ENCODE measurements at regions not wholly inside any gene's neighbourhood (a gene's known extent, or its start where the extent isn't known, plus 50 kb on each side); places are given as distances from the start of the nearest gene placed in this dataset.

GRCh38 chr3:153072382-153072781 lies 89.6 kb upstream of the RAP2B start:
- Histone ChIP-seq H2AFZ (ENCODE audit: low read length) (no peak overlapping the region), H3K27ac (ENCODE audit: insufficient read depth, low read length) (no peak overlapping the region)
- no peak for TF ChIP-seq CTCF (conservative IDR thresholded peaks at IDR 0.05 in 1 of 2, IDR thresholded peaks at IDR 0.05 in 1 of 2; ENCODE audit: low read depth in 1 of 2, low read length in 2 of 2)
- no peak for TF ChIP-seq EZH2 (IDR thresholded peaks at IDR 0.05; ENCODE audit: low read length, missing control alignments)

GRCh38 chr3:153072856-153073255 lies 89.2 kb upstream of the RAP2B start:
- no peak for DNase-seq (ENCODE audit: low read depth in 2 of 2)

More at GRCh38 chr3:153072382-153072781, 89.6 kb upstream of the RAP2B start:
- H4K20me1 ChIP-seq (ENCODE audit: control insufficient read depth, extremely low read depth, insufficient read depth, low read length): no peaks in the 10 kb centered on the region
- H3K36me3 ChIP-seq (ENCODE audit: control insufficient read depth, insufficient read depth, low read length): no peaks in the 10 kb centered on the region
- DNase-seq (ENCODE audit: low read depth in 2 of 2): no peak
- H3K79me2 ChIP-seq (ENCODE audit: control insufficient read depth, insufficient read depth, low read length): no peaks in the 10 kb centered on the region
- H3K9ac ChIP-seq (ENCODE audit: insufficient read depth, low read length): no peak overlapping the region
- no peak overlapping the region for H3K4me2 ChIP-seq (ENCODE audit: extremely low read depth, insufficient read depth, low read length)
- H3K4me1 ChIP-seq (ENCODE audit: control insufficient read depth, extremely low read depth, insufficient read depth, low read length): peaks cover 2% of the 10 kb centered on the region
- no peaks in the 10 kb centered on the region for H3K9me3 ChIP-seq (ENCODE audit: control insufficient read depth, insufficient read depth, low read depth, low read length)
- no peak overlapping the region for H3K4me3 ChIP-seq (replicated peaks in 1 of 4; ENCODE audit: control extremely low read depth in 1 of 4, insufficient read depth in 1 of 4, low read depth in 3 of 4, low read length in 4 of 4)
- no peaks in the 10 kb centered on the region for H3K27me3 ChIP-seq (ENCODE audit: control insufficient read depth, insufficient read depth, low read length)

GRCh38 chr3:153073636-153074035 lies 88.4 kb upstream of the RAP2B start:
- no peak overlapping the region for H3K4me2 ChIP-seq (ENCODE audit: extremely low read depth, insufficient read depth, low read length)

More at GRCh38 chr3:153072856-153073255, 89.2 kb upstream of the RAP2B start:
- Histone ChIP-seq H4K20me1 (ENCODE audit: control insufficient read depth, extremely low read depth, insufficient read depth, low read length) (no peaks in the 10 kb centered on the region), H3K79me2 (ENCODE audit: control insufficient read depth, insufficient read depth, low read length) (no peaks in the 10 kb centered on the region), H3K4me2 (ENCODE audit: extremely low read depth, insufficient read depth, low read length) (no peak overlapping the region), H3K36me3 (ENCODE audit: control insufficient read depth, insufficient read depth, low read length) (no peaks in the 10 kb centered on the region), H3K9ac (ENCODE audit: insufficient read depth, low read length) (no peak overlapping the region), H3K27me3 (ENCODE audit: control insufficient read depth, insufficient read depth, low read length) (no peaks in the 10 kb centered on the region), H3K27ac (ENCODE audit: insufficient read depth, low read length) (no peak overlapping the region), H2AFZ (ENCODE audit: low read length) (no peak overlapping the region), H3K4me1 (ENCODE audit: control insufficient read depth, extremely low read depth, insufficient read depth, low read length) (peaks cover 2% of the 10 kb centered on the region), H3K4me3 (replicated peaks in 1 of 4; ENCODE audit: control extremely low read depth in 1 of 4, insufficient read depth in 1 of 4, low read depth in 3 of 4, low read length in 4 of 4) (no peak overlapping the region), H3K9me3 (ENCODE audit: control insufficient read depth, insufficient read depth, low read depth, low read length) (no peaks in the 10 kb centered on the region)
- TF ChIP-seq EZH2 (IDR thresholded peaks at IDR 0.05; ENCODE audit: low read length, missing control alignments) (no peak), CTCF (conservative IDR thresholded peaks at IDR 0.05 in 1 of 2, IDR thresholded peaks at IDR 0.05 in 1 of 2; ENCODE audit: low read depth in 1 of 2, low read length in 2 of 2) (no peak)

More at GRCh38 chr3:153073636-153074035, 88.4 kb upstream of the RAP2B start:
- Histone ChIP-seq H3K9ac (ENCODE audit: insufficient read depth, low read length) (no peak overlapping the region), H2AFZ (ENCODE audit: low read length) (no peak overlapping the region), H4K20me1 (ENCODE audit: control insufficient read depth, extremely low read depth, insufficient read depth, low read length) (no peaks in the 10 kb centered on the region), H3K27ac (ENCODE audit: insufficient read depth, low read length) (no peak overlapping the region), H3K4me1 (ENCODE audit: control insufficient read depth, extremely low read depth, insufficient read depth, low read length) (peaks cover 2% of the 10 kb centered on the region), H3K27me3 (ENCODE audit: control insufficient read depth, insufficient read depth, low read length) (no peaks in the 10 kb centered on the region), H3K79me2 (ENCODE audit: control insufficient read depth, insufficient read depth, low read length) (no peaks in the 10 kb centered on the region), H3K36me3 (ENCODE audit: control insufficient read depth, insufficient read depth, low read length) (no peaks in the 10 kb centered on the region), H3K9me3 (ENCODE audit: control insufficient read depth, insufficient read depth, low read depth, low read length) (no peaks in the 10 kb centered on the region), H3K4me3 (replicated peaks in 1 of 4; ENCODE audit: control extremely low read depth in 1 of 4, insufficient read depth in 1 of 4, low read depth in 3 of 4, low read length in 4 of 4) (no peak overlapping the region)
- TF ChIP-seq EZH2 (IDR thresholded peaks at IDR 0.05; ENCODE audit: low read length, missing control alignments) (no peak), CTCF (conservative IDR thresholded peaks at IDR 0.05 in 1 of 2, IDR thresholded peaks at IDR 0.05 in 1 of 2; ENCODE audit: low read depth in 1 of 2, low read length in 2 of 2) (no peak)
- DNase-seq (ENCODE audit: low read depth in 2 of 2): no peak

Measured in fibroblast of lung (primary cell).